GM19043 (cell line): ENCODE measurements at regions not wholly inside any gene's neighbourhood (a gene's known extent, or its start where the extent isn't known, plus 50 kb on each side); places are given as distances from the start of the nearest gene placed in this dataset.

Source experiments
- ATAC-seq: cut with Tn5 transposase; IDR thresholded peaks from one replicate; pipeline ENCODE4 v1.9.1; 2021; ENCODE audit warnings: low read depth; ENCODE audit not compliant: unreplicated experiment

DNA sequence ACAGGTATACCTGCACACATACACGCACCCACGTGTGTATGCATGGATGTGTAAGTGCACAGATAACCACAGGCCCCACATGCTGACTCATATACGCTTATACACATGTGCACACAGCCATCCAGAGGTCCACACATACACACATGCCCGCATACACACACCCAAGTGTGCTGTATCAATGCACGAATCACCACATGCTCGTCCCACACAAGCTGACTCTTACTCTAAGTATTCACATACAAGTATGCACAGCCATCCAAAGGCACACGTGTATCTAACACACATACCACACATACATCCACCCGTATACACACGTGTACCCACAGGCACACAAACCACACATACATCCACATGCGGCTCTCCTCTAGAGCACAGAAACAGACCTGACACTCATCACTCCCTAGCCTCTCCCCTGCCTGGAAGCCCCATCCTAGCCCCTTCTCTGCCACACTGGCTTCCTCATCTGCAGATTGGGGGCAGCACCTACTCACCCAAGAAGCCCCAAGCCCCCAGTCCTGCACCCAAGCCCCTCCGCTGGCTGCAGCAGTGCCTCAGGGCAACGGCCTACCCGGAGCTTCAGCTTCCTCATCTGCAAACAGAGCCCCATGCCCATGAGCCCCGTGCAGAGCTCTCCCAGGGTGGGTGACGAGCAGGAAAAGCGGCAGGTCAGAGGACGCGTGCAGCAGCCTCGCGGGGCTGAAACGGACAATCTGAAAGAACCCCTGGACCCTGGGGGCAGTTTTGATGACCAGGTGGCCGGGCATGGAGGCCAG lies 105.4 kb downstream of the NCOR2 start:
- ATAC-seq: no peak

DNA sequence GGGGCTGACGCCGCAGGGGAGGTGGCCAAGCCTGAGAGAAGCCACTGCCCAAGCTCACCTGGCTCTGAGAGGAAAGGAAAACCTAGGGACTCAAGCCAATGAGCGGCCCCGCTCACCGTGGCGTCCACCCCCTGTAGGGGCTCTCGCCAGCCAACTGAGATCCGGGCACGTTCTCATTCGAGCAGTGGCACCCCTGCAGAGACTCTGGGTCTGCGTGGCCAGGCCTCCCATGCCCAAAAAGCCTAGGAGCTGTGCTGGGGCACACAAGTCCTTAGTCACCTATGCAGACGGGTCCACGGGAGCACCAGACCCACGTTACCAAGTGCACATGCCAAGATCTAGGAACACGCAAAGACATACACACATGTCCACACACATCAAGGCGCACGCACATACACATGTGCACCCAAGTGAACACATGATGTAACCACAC lies 106.2 kb downstream of the NCOR2 start:
- no peak for ATAC-seq

DNA sequence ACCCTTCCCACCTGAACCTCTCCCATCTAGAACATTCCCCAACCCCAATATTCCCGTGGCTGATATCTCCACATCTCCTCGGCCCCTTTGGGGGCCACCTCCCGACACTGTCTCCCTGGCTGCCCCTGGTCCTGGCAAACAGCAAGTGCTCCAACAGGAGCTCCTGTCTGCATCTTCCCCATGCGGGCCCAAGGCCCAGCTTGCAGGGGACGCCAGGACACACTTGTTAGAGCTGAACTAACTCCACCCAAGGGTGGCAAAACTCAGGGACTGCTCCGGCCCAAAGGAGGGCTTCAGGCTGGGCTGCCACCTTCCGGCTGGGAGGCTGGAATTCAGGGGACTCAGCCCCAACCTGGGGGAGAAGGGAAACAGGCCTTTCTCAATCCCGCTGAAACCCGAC lies 106.6 kb downstream of the NCOR2 start:
- ATAC-seq: no peak

DNA sequence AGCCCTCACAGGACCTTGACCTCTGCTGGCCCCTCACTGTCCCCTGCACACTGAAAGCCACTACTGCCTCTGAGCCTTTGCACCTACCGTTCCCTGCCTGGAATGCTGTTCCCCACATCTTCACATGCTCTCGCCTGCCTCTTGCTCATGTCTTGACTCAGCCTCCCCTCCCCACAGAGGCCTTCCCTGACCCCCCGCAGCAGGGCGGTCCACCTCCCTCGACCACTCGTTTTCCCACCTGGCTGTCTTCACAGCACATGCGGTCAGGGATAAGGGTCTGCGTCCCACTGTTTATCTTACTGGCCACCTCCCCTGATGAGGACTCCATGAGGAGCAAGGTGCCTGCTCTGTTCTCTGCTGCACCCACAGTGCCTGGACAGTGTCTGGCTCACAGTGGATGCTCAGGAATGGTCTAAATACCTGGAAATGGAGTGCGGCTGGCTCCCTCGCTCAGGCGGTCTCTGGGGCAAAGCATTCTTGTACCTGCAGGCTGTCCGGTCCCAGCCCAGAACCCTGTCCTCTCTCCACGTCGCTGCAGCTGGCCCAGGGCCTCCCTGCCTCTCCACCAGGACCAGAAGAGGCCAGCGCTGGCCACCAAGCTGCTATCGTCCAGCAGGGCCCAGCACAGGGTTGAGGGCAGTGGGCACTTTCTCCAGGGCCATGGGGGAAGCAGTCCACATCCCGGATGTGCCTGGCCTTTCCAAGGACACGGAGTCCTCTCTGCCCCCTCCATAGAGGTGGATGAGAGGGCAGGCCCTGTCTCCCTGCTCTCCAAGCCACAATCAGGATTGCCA lies 107.4 kb downstream of the NCOR2 start:
- no peak for ATAC-seq

DNA sequence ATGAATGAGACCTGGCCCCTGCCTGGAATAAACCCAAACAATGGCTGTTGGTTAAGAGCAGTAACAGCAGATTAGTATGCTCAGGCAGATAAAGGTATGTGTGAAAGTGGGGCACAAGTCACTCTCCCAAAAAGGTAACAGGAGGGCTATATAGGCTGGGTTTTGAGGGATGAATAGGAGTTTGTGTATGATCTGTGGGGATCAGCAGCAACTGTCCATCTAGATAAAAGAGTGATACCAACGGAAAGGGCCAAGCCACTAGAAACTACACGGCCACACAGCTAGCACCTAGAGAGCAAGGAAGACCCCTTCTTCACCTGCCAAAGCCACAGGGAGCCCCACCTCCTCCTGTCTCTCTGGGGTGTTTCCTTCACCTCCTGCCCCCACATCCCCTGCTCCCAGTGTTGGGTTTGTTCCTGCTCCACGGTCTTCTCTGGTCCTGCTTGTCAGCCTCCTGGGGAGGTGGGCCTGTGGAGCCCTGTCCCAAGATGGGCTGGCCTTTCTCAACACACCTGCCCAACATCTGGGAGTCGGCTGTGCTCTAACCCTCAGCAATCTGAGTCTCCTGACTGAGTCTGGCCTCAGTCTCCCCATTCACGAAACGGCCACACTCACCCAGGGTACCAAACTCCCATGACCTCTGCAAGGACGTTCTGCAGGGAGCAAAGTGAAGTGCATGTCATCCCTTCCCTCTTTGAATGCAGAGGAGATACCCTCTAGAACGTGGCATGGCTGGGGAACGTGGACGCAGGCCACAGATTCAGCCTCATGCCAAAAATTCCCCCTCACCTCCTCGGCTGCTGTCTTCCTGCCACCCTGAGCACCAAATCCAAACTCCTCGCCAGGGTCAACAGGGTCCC lies 108.2 kb downstream of the NCOR2 start:
- ATAC-seq: no peak

DNA sequence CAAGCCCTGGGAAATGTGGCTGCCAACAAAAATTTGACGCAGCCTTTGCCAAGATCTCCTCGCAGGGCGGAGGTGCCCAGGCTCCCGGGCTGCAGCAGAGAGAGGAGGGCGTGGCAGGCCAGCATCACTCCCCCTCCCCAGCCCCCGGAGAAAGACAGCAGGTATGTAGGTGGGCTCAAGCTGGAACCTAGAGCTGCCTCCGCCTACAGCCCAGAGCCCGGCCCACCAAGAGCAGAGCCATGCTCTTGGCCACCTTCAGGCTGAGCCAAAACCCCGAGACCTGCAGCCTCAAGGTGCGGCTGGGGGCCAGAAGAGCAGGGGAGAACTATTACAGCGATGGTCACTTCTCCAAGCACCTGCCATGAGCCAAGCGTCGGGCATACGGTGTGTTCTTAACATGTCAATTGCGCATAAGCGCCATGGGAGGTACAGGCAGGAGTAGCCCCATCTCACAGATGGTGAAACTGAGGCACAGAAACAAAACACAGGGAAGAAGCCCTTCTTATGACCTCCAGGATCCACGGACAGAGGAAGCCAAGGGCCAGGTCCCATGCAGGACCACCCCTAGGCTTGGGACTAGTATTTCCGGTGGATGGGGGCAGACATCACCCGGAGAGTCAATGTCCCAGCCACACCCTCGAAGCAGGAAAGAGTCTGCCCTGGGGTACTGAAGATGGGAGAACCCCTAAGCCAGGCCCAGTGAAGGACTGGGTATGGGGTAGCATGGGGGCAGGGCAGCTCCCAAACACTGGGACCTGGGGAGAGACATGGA lies 109.0 kb downstream of the NCOR2 start:
- ATAC-seq: no peak

DNA sequence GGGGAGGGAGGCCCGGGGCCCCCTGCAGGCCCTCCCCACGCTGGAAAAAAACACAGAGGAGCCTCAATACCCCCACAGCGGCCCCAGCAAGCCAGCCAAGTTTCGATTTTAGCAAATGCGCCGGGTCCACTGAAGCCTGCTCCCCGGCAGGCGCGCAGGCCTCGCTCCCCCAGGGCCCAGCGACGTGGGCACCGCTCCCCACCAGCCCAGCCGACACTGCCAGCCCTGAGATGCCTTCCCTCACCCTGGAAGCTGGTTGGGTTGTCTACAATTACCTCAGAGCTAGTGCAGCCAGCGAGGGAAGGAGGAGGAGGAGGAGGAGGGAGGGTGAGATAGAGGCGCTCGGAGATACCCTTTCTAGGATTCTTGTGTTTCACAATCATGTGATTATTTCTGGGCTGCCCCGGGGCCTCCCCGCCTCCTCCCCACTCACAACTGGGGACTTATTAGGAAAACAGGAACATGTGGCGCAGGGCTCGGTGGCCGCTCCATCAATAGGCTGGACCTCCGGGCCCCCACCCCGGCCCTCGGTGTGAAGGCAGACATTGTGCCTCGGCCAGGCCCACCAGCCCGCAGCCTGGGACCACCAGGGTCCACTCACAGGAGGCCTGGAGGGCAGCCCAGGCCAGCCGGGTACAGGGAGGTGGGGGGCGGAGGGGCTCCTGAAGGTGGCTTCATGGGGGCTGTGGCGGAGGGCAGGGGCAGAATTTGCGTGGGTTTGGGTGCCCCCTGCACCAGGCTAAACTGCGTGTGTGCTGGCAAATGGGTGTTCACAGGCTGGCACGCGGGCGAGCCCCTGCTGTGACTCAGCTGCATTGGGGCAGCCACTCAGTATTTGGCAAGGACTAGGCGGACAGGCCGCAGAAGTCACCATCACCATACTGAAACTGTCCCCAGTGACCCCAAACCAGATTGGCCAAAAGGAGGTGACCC lies 109.9 kb downstream of the NCOR2 start:
- ATAC-seq: peak; percentile 42

DNA sequence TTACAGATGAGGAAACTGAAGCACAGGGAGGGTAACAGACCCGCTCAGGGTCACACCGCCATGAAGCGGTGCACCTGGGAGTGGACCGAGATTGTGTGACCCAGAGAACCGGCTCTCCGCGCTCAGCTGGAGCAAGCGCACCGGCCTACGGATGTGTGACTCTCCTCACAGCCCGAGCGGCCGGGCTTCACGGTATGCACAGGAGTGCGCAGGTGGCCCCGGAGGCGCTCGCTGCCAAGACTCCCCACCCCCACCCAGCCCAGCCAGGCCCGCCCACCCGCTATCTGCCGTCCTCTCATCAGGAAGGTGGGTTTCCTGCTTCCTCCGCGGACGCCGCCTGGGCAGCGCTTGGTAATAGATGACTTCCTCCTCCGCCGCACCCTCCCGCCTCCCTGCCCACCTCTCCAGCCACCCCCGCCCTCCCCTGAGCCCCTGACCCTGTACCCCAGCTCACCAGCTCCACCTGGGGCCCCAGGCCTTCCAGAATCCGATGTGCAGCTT lies 110.7 kb downstream of the NCOR2 start:
- no peak for ATAC-seq

DNA sequence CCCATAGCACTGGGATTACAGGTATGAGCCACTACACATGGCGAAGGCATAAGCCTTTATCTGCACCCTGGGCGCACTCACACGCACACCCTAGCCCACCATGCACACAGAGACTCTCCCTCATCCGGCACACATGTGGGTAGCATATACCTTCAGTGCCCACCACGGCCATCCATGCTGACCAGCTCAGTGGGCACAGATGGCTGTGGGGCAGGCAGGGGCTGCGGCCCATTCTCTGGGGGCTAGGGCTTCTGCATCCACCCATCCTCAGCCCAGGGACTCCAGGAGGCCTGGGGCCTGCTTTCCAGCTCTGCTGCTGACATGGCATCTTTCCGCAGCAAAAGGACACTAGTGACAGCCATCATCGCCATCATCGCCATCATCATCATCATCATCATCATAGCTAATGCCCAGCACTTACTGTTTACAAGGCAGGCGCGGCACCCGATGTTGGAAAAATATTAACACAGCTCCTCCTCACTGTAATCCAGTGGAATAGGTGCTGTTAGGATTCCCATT lies 111.2 kb downstream of the NCOR2 start:
- no peak for ATAC-seq

DNA sequence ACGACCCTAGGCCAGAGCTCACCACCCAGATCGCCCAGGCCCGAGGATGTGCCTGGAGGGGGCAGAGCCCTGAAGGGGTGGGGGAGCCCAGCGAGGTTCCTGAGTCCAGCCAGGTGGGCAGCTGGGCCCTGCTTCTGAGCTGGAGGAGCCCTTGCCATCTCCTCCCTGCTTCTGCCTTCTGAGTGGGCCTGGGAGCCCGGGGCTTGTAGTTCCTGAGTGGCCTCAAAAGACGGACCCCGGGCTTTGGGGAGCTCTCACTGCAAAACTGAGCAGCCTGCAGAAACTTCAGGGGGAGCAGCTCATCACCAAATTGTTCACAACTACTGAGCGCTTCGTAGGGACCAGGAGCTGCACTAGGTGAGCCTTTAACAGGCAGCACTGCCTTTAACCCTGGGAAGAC lies 112.1 kb downstream of the NCOR2 start:
- ATAC-seq: no peak

DNA sequence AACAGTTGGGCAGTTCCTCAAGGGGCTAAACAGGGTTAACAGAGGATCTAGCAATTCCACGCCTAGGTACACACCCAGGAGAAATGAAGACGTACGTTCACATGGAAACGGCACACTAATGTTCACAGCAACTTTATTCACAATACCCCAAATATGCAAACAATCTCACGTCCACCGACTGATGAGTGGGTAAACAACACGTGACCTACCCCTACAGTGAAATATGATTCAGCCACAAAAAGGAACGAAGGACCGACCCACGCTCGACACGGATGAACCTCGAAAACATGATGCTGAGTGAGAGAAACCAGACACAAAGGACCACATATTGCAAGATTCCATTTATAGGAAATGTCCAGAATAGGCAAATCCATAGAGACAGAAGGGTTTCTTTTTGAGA lies 112.7 kb downstream of the NCOR2 start:
- no peak for ATAC-seq

DNA sequence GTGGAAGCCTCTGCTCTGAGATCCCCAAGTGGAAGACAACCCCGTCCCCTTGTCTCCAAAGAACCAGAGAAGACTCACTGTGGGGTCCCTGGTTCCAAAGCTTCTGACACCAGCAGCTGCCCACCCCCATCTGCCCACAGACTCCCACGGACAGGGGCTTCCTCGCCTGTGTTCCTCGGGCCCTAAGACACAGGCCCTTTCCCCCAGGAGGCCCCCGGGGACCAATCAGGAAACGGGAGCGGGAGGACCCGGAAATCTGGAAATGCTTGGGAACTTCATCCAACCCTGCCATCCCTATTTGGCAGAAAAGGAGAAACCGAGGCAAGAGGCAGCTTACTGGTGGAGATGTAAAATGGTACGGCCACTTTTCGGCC lies 113.1 kb downstream of the NCOR2 start:
- no peak for ATAC-seq

DNA sequence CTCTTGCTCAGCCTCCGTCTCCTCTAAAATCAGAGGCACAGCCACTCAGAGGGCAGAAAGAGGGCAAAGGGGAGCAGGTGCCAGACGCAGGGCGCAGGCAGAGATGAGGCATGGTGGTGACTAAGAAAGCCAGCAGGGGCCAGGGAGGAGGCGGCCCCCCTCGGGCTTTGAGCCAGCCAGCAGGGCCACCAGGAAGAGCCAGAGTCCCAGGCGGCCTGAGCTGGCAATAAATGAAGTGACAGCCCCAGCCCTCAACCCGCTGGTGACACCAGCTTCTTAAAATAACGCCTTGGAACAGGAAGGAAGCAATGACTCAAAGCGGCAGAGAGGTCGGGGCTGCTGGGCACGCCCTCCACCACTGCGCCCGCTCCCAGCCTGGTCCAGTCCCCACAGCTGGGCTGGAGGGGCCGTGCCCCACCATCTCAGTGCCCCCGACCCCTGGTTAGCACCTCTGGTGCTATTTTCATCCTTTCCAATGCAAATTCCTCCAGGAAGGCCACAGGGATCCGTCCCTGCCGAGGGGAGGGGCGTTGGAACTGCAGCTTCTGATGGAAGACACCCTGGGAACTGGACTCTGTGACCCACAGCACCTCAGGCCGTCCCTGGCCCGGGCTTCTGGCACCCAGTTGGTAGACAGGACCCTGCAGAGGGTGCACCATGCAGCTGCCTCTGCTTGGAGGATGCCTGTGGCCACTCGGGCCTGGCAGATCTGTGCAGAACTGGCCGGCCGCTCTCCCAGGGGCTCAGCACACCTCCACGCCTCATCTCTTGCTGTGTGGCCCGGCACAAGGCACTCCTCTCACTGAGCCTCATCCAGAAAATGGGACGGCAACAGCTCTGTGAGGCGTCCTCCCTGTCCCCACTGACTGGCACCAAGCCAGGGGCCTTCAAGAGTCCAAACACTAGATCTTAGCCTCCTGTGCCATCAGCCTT lies 113.7 kb downstream of the NCOR2 start:
- peak; percentile 66 for ATAC-seq

DNA sequence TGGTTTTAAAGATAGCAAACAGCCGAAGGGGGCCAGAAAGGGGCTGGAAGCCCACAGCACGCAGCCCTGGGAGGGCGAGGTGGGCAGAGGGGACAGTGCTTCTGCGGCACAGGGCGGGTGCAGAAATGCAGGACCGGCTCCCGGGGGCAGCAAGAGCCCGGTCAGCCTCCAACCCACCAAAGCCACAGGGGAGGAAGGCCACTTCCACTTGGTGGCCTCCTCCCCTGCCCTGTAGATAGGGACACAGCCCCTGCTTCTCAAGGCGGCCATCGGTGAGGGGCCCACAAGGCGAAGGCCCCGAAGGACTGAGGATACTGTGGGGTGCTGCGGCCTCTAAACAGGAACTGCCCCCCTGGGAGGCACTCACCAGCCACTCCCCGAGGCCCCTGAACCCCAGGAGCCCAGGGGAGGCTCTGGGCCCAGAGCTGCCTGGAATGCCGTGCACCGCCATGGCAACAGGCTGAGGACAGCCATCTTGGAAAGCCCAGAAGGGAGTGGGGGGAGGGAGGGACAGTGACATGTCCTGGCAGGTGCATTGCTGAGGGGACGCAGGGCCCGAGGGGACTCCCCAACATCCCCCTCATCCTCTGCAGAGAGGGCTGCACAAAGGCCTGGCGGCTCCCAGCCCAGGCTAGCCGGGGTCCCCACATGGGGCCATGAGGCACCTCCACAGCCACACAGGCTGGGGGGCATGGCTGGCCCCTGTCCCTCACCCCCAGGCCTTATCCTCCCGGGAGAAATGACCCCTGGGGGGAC lies 114.7 kb downstream of the NCOR2 start:
- no peak for ATAC-seq

DNA sequence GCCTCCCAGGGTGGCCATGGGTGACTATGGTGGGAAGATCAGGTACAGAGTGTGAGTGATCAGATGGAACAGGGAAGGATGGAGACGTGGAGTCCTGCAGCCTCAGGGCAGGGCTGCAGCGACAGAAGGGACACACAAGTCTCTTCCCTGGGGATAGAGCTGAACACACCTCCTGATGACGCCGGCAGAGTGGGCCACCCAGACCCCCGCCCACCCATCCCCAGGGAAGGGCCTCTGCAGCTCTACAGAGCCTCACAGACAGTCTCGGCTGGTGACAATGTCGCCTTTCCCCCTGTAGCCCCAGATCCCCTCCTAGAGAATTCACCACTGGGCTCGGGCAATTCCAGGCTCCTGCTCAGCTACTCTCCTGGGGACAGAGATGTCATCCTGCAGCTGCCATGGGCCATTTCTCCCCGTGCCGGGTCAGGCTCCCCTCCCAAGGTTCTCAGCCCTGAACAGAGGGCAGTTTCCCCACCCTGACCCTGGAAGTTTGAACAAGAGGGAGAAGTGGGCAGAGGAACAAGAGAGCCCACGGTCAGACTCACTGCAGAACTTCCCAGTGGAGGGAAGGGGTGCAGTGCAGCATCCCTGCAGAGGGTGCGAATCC lies 115.7 kb downstream of the NCOR2 start:
- no peak for ATAC-seq

DNA sequence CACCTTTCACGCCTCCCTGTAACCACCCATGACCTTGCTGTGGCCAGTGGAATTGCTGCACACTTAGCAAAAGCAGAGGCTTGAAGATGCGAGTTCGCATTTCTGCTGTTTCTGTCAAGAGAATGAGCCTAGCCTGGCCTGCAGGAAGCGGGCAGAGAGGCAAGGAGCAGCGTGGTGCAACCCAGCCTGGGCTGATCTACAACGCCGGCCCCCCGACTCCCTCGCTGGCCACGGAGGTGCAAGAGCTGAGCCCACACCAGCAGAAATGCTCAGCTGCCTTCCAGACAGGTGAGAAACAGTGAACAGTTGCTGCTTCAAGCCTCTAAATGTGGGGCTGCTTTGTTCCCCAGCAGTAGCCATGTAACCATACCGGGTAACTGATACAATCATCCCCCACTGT lies 116.4 kb downstream of the NCOR2 start:
- ATAC-seq: no peak

DNA sequence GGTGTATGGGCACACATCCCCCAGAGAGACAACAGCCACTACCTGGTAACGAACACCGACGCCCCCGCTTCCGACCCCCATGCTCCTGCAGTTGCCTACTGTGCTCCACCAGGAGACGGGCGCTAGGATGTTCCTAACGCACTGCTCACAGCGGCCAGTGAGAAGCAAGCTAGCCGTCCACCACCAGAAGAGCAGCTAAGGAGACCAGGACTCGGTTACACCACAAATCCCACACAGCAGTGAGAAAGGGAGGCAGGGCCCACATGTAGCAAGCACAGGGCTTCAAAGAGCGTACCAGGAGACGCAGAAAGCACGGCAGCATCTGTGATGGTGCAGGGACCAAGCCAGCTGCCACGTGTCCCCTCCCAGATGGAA lies 117.0 kb downstream of the NCOR2 start:
- ATAC-seq: no peak
